Mucosa of rectum (tissue), 2 donors: ENCODE measurements at regions not wholly inside any gene's neighbourhood (a gene's known extent, or its start where the extent isn't known, plus 50 kb on each side); places are given as distances from the start of the nearest gene placed in this dataset.

Source experiments
- H3K27ac ChIP-seq, 2 donors: one replicate each; pipeline ENCODE4 v1.7.0; 2013; ENCODE audit warnings: inconsistent platforms in 2 of 2, low read depth in 2 of 2, low read length in 2 of 2
- H3K27me3 ChIP-seq, 2 donors: one replicate each; pipeline ENCODE4 v1.7.0; 2013; ENCODE audit warnings: low read length in 2 of 2; ENCODE audit not compliant: control insufficient read depth in 2 of 2, insufficient read depth in 2 of 2
- H3K36me3 ChIP-seq, 2 donors: one replicate each; pipeline ENCODE4 v1.7.0; 2013; ENCODE audit warnings: low read length in 2 of 2; ENCODE audit not compliant: control insufficient read depth in 2 of 2, insufficient read depth in 2 of 2
- H3K4me1 ChIP-seq, 2 donors: one replicate each; pipeline ENCODE4 v1.7.0; 2013; ENCODE audit warnings: low read length in 2 of 2, mild to moderate bottlenecking in 1 of 2; ENCODE audit not compliant: control insufficient read depth in 2 of 2, insufficient read depth in 2 of 2
- H3K4me3 ChIP-seq, 2 donors: one replicate each; pipeline ENCODE4 v1.7.0; 2013; ENCODE audit warnings: low read length in 2 of 2
- H3K9ac ChIP-seq, 2 donors: one replicate each; pipeline ENCODE4 v1.7.0; 2013; ENCODE audit warnings: low read length in 2 of 2, low read depth in 1 of 2, mild to moderate bottlenecking in 1 of 2
- H3K9me3 ChIP-seq, 2 donors: one replicate each; pipeline ENCODE4 v1.7.0; 2013; ENCODE audit warnings: low read length in 2 of 2; ENCODE audit not compliant: control insufficient read depth in 2 of 2
- donor health status: healthy.
- donor health status: Normal muscosa, but diverticular disease.

DNA sequence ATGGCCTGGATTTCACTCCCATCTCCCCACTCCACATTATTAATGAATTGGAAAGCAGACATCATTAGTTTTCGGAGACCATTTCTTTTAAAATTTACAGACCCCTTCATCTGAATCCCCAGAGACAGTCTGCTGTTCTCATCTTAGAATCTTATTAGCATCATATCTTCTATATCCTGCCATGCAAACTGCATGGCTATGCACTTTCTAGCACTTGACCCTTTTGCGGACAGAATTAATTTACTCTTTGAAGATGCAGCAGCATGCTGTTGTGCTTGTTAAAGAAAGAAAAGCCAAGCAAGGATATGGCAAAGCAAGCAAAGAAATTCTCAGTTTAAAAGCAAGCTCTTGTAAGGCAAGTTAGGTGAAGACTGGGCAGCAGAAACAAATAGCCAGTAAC, 201.2 kb upstream of the PMFBP1 start:
- Histone ChIP-seq H3K9me3 (no peaks in the 10 kb centered on the region), H3K27me3 (no peaks in the 10 kb centered on the region), H3K4me1 (no peaks in the 10 kb centered on the region), H3K36me3 (no peaks in the 10 kb centered on the region), H3K27ac (no peak overlapping the region), H3K9ac (no peak overlapping the region), H3K4me3 (no peak overlapping the region)

- Histone ChIP-seq H3K9me3 (no peaks in the 10 kb centered on the region), H3K27me3 (no peaks in the 10 kb centered on the region), H3K4me3 (no peak overlapping the region), H3K4me1 (no peaks in the 10 kb centered on the region), H3K9ac (no peak overlapping the region), H3K27ac (no peak overlapping the region), H3K36me3 (no peaks in the 10 kb centered on the region)
These were observed 200.4 kb upstream of the PMFBP1 start for GRCh38 chr16:72372087-72373045.

GRCh38 chr16:72371307-72372086, 199.5 kb upstream of the PMFBP1 start:
- no peaks in the 10 kb centered on the region for H3K27me3 ChIP-seq
- no peaks in the 10 kb centered on the region for H3K4me1 ChIP-seq
- no peaks in the 10 kb centered on the region for H3K9me3 ChIP-seq
- no peak overlapping the region for H3K9ac ChIP-seq
- no peak overlapping the region for H3K4me3 ChIP-seq
- H3K36me3 ChIP-seq, result no peaks in the 10 kb centered on the region
- no peak overlapping the region for H3K27ac ChIP-seq

DNA sequence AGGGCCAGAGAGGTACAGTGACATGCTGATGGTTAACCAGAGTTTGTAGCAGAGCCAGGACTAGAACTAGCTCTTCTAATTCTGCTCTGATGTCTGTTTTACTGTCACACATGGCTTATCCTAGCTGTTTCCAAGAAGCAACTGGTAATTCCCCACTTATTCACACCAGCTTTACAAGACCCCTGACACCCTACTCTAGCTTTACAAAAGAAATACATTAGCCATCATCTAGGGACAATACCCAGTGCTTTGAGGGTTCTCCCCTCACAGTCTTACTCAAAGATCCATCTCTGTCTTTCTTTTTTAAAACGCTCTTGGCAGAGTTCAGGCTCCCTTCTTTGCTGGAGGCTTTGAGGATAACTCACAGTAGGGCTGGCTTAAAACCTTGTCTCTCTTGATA, 197.3 kb upstream of the PMFBP1 start:
- no peaks in the 10 kb centered on the region for H3K36me3 ChIP-seq
- no peak overlapping the region for H3K27ac ChIP-seq
- H3K9ac ChIP-seq, result no peak overlapping the region
- no peaks in the 10 kb centered on the region for H3K27me3 ChIP-seq
- no peak overlapping the region for H3K4me3 ChIP-seq
- no peaks in the 10 kb centered on the region for H3K4me1 ChIP-seq
- no peaks in the 10 kb centered on the region for H3K9me3 ChIP-seq

DNA sequence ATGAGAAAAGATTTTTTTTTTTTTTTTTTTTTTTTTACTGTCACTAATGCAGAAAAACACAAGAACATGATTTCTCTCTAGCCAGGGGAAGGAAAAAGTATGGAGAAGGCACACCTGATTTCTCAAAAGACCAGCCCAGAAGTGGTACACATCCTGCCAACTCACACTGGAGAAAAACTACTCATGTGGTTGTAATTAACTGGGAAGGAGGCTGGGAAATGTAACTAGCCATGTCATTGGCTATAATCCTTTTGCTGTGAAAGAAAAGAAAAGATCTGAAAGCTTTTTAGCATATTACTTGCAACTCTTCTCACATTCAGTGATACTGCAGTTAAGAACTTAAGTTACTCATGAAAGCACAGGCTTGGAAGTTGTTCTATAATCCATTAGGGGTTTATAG, 195.9 kb upstream of the PMFBP1 start:
- Histone ChIP-seq H3K27me3 (no peaks in the 10 kb centered on the region), H3K27ac (no peak overlapping the region)

DNA sequence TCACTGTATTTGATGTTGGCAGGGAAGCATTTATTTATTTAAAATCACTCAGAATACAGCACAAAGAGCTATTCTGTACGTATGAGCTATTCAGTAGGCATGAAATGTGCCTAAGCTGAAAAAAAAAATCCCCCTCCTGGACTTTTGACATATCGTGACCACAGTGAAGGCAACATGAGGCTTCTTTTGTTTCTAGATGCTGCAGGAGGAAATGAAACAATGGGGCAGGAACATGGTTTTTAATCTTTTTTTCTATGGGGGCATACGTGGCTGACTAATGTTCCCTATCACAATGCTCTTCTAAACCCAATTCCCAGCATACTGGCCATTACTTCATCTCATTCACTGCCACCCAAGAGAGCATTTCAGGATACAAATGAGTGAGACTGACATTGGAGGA, 191.0 kb upstream of the PMFBP1 start:
- Histone ChIP-seq H3K4me3 (no peak overlapping the region), H3K27ac (no peak overlapping the region), H3K9me3 (no peaks in the 10 kb centered on the region), H3K36me3 (no peaks in the 10 kb centered on the region), H3K9ac (no peak overlapping the region), H3K4me1 (no peaks in the 10 kb centered on the region), H3K27me3 (no peaks in the 10 kb centered on the region)

More for the DNA sequence above, 195.9 kb upstream of the PMFBP1 start:
- no peaks in the 10 kb centered on the region for H3K9me3 ChIP-seq
- H3K4me1 ChIP-seq, result no peaks in the 10 kb centered on the region
- no peak overlapping the region for H3K4me3 ChIP-seq
- H3K9ac ChIP-seq, result no peak overlapping the region
- no peaks in the 10 kb centered on the region for H3K36me3 ChIP-seq

GRCh38 chr16:72362476-72362875, 190.5 kb upstream of the PMFBP1 start:
- H3K9ac ChIP-seq, result no peak overlapping the region
- H3K27ac ChIP-seq, result no peak overlapping the region
- no peaks in the 10 kb centered on the region for H3K27me3 ChIP-seq
- no peaks in the 10 kb centered on the region for H3K9me3 ChIP-seq
- no peak overlapping the region for H3K4me3 ChIP-seq
- H3K36me3 ChIP-seq, result no peaks in the 10 kb centered on the region
- no peaks in the 10 kb centered on the region for H3K4me1 ChIP-seq

GRCh38 chr16:72357910-72358309, 186.0 kb upstream of the PMFBP1 start:
- H3K27ac ChIP-seq, result no peak overlapping the region
- no peak overlapping the region for H3K9ac ChIP-seq
- H3K9me3 ChIP-seq, result peaks cover 0 to 2% of the 10 kb centered on the region in 2 donors
- H3K36me3 ChIP-seq, result no peaks in the 10 kb centered on the region
- no peaks in the 10 kb centered on the region for H3K27me3 ChIP-seq
- no peaks in the 10 kb centered on the region for H3K4me1 ChIP-seq
- H3K4me3 ChIP-seq, result no peak overlapping the region

DNA sequence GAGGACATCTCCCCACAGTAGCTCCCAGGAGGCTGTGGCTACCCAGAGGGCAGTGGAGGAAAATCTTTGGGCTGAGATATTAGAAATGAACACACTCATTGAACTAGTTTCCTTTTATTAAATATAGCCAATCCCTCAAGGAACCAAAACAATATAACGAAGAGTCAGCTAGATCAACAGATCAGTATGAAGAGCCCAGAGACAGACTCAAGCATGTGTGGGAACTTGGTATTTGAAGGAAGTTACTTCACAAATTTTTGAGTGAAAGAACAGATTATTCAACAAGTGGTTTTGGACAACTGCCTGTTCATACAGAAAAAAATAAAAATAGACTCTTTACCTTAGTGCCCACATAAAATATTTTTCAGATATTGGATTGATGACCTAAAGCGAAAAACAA, 183.6 kb upstream of the PMFBP1 start:
- Histone ChIP-seq H3K9ac (no peak overlapping the region), H3K4me3 (no peak overlapping the region), H3K4me1 (no peaks in the 10 kb centered on the region), H3K27me3 (no peaks in the 10 kb centered on the region), H3K27ac (no peak overlapping the region), H3K9me3 (peaks cover 0 to 2% of the 10 kb centered on the region in 2 donors), H3K36me3 (no peaks in the 10 kb centered on the region)

DNA sequence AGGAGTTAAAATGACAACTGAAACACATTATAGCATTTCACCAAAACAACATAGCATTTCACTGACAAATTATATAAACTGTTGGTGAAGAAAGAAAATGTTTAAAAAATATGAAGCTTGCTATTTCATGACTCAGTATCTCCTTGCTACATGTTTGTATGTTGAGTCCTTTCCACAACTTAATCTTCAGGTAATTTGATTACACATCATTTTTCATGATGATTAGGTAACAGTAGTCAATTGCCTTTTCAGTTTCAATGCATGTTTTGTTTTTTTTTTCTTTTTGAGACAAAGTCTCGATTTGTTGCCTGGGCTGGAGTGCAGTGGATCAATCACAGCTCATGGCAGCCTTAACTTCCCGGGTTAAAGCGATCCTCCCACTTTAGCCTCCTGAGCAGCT, 177.8 kb upstream of the PMFBP1 start:
- Histone ChIP-seq H3K36me3 (no peaks in the 10 kb centered on the region), H3K9me3 (peaks cover 0 to 2% of the 10 kb centered on the region in 2 donors), H3K9ac (no peak overlapping the region), H3K27me3 (no peaks in the 10 kb centered on the region), H3K4me1 (no peaks in the 10 kb centered on the region), H3K4me3 (no peak overlapping the region), H3K27ac (no peak overlapping the region)
